K562 (cell line): ENCODE measurements at regions not wholly inside any gene's neighbourhood (a gene's known extent, or its start where the extent isn't known, plus 50 kb on each side); places are given as distances from the start of the nearest gene placed in this dataset.

Experiments
- ATAC-seq: fragments of 200-7000 bp; cut with Tn5 transposase; 3 replicates; pipeline ENCODE4 v1.9.1; 2020; ENCODE audit warnings: moderate library complexity
- BruUV-seq: library from RNA; stranded (reverse); fragments of 400-500 nt; replicated peaks from 2 replicates; lab custom pipeline; 2021; lab: Mats Ljungman, UMichigan
- CTCF ChIA-PET: fragments of 300-600 bp; formaldehyde crosslinking; extraction: SDS; loops from one replicate; lab custom pipeline; 2021; ENCODE audit warnings: low intra/inter-chr PET ratio; lab: Yijun Ruan, JAX
- POLR2A ChIA-PET: fragments of 300-600, 350-650 bp; sonication (Branson Sonifier 250); formaldehyde crosslinking; extraction: SDS; loops from one replicate; lab custom pipeline; 2021; ENCODE audit warnings: antibody characterized with exemption, inconsistent platforms; lab: Yijun Ruan, JAX
- DNase-seq, 4 experiments: peaks; one replicate each; pipeline versions ENCODE4 v3.0.0 to v3.0.0-alpha.2; 2011 to 2018; ENCODE audit warnings: low spot score in 3 of 4, mixed read lengths in 3 of 4; ENCODE audit errors: extremely low read depth in 1 of 4
- FAIRE-seq: peaks from 2 replicates; lab custom pipeline; 2011; peaks lifted over from hg19 to GRCh38; lab: Jason Lieb, UNC
- H2AFZ ChIP-seq: 2 replicates; pipeline ENCODE4 v1.6.0; 2011; ENCODE audit warnings: low read depth, low read length, control low read depth, inconsistent platforms
- H3K27ac ChIP-seq: fragments of 200-600 bp; 3 replicates; pipeline ENCODE4 v1.8.0; 2011; ENCODE audit warnings: low read depth, mild to moderate bottlenecking, control low read depth, inconsistent platforms, low read length, moderate library complexity, mixed read lengths; ENCODE audit errors: extremely low read depth
- H3K27me3 ChIP-seq, 2 experiments: fragments of 300-600 bp in 1 of 2; 2 replicates in 1 of 2; 3 replicates in 1 of 2; pipeline versions ENCODE4 v1.6.0 to v1.8.0; 2011; ENCODE audit warnings: inconsistent platforms in 2 of 2, low read length in 2 of 2, mild to moderate bottlenecking in 1 of 2, mixed read lengths in 1 of 2, moderate library complexity in 1 of 2; ENCODE audit not compliant: control insufficient read depth in 2 of 2, insufficient read depth in 2 of 2
- H3K36me3 ChIP-seq: fragments of 300-600 bp; 3 replicates; pipeline ENCODE4 v1.8.0; 2011; ENCODE audit warnings: mild to moderate bottlenecking, low read length, inconsistent platforms; ENCODE audit not compliant: control insufficient read depth, insufficient read depth
- H3K4me1 ChIP-seq, 2 experiments: fragments of 200-600 bp in 1 of 2; replicated peaks in 1 of 2; 2 replicates in 1 of 2; 3 replicates in 1 of 2; pipeline versions ENCODE4 v1.5.1 to v1.8.0; 2011; ENCODE audit warnings: inconsistent platforms in 2 of 2, low read length in 2 of 2, mild to moderate bottlenecking in 1 of 2, mixed read lengths in 1 of 2, moderate library complexity in 1 of 2; ENCODE audit not compliant: control insufficient read depth in 2 of 2, insufficient read depth in 2 of 2
- H3K4me2 ChIP-seq: 2 replicates; pipeline ENCODE4 v1.6.1; 2011; ENCODE audit warnings: low read length, control low read depth, inconsistent platforms, mixed read lengths; ENCODE audit not compliant: insufficient read depth
- H3K4me3 ChIP-seq: fragments of 200-600 bp; sonication (generic), shearing (Covaris generic); 2 replicates; pipeline ENCODE4 v1.5.1; 2016; ENCODE audit warnings: control low read depth, inconsistent platforms
- H3K79me2 ChIP-seq: fragments of 200-600 bp; 3 replicates; pipeline ENCODE4 v1.8.0; 2011; ENCODE audit warnings: low read length, inconsistent platforms; ENCODE audit not compliant: control insufficient read depth, insufficient read depth
- H3K9ac ChIP-seq, 2 experiments: 2 replicates each; pipeline versions ENCODE4 v1.6.0 to v1.6.1; 2011; ENCODE audit warnings: low read depth in 2 of 2, low read length in 2 of 2, control low read depth in 1 of 2, inconsistent platforms in 1 of 2, mild to moderate bottlenecking in 1 of 2, mixed read lengths in 1 of 2; ENCODE audit not compliant: insufficient read depth in 1 of 2
- H3K9me1 ChIP-seq: one replicate; pipeline ENCODE4 v1.6.0; 2011; ENCODE audit warnings: inconsistent platforms, mild to moderate bottlenecking, low read length, moderate library complexity; ENCODE audit not compliant: control insufficient read depth, insufficient read depth
- H3K9me3 ChIP-seq: replicated peaks from 2 replicates; pipeline ENCODE4 v1.5.1; 2011; ENCODE audit warnings: low read depth, low read length, inconsistent platforms; ENCODE audit not compliant: control insufficient read depth, insufficient read depth
- H4K20me1 ChIP-seq: replicated peaks from 2 replicates; pipeline ENCODE4 v1.6.1; 2011; ENCODE audit warnings: low read length, inconsistent platforms, mixed read lengths; ENCODE audit not compliant: control insufficient read depth, insufficient read depth
- CBX1 ChIP-seq: sonication (generic); IDR thresholded peaks from 2 replicates; pipeline ENCODE4 v1.6.1; 2016; ENCODE audit warnings: antibody characterized with exemption, low read depth, mild to moderate bottlenecking
- ESRRA ChIP-seq: fragments of 450-650 bp; IDR thresholded peaks from 2 replicates; pipeline ENCODE4 v1.6.1; 2014; ENCODE audit warnings: low read depth, mild to moderate bottlenecking, moderate library complexity, borderline replicate concordance
- HLTF ChIP-seq: fragments of 450-650 bp; IDR thresholded peaks from 2 replicates; pipeline ENCODE4 v1.6.1; 2016
- NRF1 ChIP-seq, 2 experiments: fragments of 450-650 bp; IDR thresholded peaks in 1 of 2; conservative IDR thresholded peaks in 1 of 2; 2 replicates each; pipeline ENCODE4 v1.6.1; 2014; ENCODE audit warnings: mild to moderate bottlenecking in 2 of 2
- ZC3H11A ChIP-seq: IDR thresholded peaks from 2 replicates; pipeline ENCODE4 v1.6.1; 2012; ENCODE audit warnings: low read depth, low read length, improper control_type of control experiment
- ZNF274 ChIP-seq: IDR thresholded peaks from 2 replicates; pipeline ENCODE4 v1.6.1; 2011; ENCODE audit warnings: low read depth, mild to moderate bottlenecking, low read length, moderate library complexity, borderline replicate concordance
- ZSCAN32 ChIP-seq: fragments of 450-650 bp; formaldehyde crosslinking; IDR thresholded peaks from 2 replicates; pipeline ENCODE4 v1.4.0; 2020; ENCODE audit warnings: mild to moderate bottlenecking, moderate library complexity
- WGBS: fragments of 100-300 bp; shearing (Covaris generic); methylation state at CpG from one replicate; pipeline ENCODE4 v1.1.6; 2016; ENCODE audit warnings: low coverage, mixed read lengths; ENCODE audit not compliant: insufficient coverage; ENCODE audit errors: missing lambda C conversion rate; 5-methylcytosine and 5-hydroxymethylcytosine counted together
- in situ Hi-C: fragments of 300-500 bp; cut with MboI; formaldehyde crosslinking; loops from 4 replicates; pipeline ENCODE4 v1.15.0; 2018; ENCODE audit warnings: inconsistent platforms, mixed read lengths
- intact Hi-C: fragments of 100-400 bp; cut with micrococcal nuclease; formaldehyde crosslinking; loops from 2 replicates; pipeline ENCODE4 v1.14.2; 2022
- TF ChIP-seq, protein P1 (sequence below), 2 experiments: fragments of 150-350 bp in 1 of 2; IDR thresholded peaks; 2 replicates each; pipeline ENCODE4 v1.6.1; 2012 to 2016; ENCODE audit warnings: low read depth in 2 of 2, low read length in 2 of 2, mild to moderate bottlenecking in 1 of 2, moderate library complexity in 1 of 2

DNA sequence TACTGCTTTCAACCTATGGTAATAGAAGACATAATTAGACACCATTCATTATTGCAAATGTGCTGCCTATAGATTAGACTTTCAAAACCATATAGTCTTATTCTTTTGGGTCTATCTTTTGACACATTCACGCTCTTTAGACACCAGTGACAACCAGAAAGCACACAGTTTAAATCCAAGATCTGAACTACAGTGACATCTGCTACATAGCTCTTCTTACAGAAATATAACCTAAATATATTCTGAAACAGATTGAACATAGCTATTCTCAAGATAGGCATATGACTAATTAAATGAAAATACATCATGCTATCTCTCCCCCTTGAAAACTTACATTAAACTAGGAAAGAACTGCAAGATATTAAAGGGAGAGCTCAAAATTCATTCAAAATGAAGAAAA is 514.2 kb upstream of the SLITRK6 start:
- H2AFZ ChIP-seq = no peak overlapping the region
- no peaks in the 10 kb centered on the region for H3K27me3 ChIP-seq
- intact Hi-C loops (no loop called here), in situ Hi-C loops (no loop called here)
- no peak for FAIRE-seq
- H3K9me1 ChIP-seq = no peaks in the 10 kb centered on the region
- DNase-seq = no peak
- no peak overlapping the region for H3K4me3 ChIP-seq
- no peak overlapping the region for H3K9ac ChIP-seq
- TF ChIP-seq ZNF274 (no peak), ZC3H11A (no peak), ESRRA (no peak), HLTF (no peak), CBX1 (no peak)
- ChIA-PET CTCF (no interaction called here), POLR2A (no interaction called here)
- H3K27ac ChIP-seq = no peak overlapping the region
- no peaks in the 10 kb centered on the region for H3K79me2 ChIP-seq
- no peaks in the 10 kb centered on the region for H3K4me1 ChIP-seq
- no peak for ATAC-seq
- no TSS peak for BruUV-seq
- H3K36me3 ChIP-seq = no peaks in the 10 kb centered on the region
- no peak overlapping the region for H3K4me2 ChIP-seq
- WGBS = 0% methylated on average over 1 of the region's 1 CpG
- no peaks in the 10 kb centered on the region for H3K9me3 ChIP-seq
- H4K20me1 ChIP-seq = no peaks in the 10 kb centered on the region

DNA sequence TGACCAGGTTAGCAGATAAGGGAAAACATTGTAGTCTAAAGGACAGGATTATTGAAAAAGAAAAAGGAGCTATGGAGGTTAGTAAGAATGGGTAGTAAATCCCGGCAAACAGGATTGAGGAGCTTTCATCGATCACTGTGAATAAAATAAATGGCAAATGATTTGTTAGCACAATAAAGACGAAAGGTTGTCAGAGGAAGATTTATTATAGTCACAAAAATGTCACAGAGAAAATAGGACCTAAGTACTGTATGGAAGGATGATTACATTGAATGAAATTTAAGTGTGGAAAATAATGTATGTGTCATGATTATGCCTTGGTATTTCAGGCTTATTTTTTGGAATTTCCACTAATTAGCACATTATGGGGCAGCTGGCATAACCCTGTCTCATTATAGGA is 519.2 kb upstream of the SLITRK6 start:
- H2AFZ ChIP-seq = no peak overlapping the region
- TF ChIP-seq, protein P1, sequence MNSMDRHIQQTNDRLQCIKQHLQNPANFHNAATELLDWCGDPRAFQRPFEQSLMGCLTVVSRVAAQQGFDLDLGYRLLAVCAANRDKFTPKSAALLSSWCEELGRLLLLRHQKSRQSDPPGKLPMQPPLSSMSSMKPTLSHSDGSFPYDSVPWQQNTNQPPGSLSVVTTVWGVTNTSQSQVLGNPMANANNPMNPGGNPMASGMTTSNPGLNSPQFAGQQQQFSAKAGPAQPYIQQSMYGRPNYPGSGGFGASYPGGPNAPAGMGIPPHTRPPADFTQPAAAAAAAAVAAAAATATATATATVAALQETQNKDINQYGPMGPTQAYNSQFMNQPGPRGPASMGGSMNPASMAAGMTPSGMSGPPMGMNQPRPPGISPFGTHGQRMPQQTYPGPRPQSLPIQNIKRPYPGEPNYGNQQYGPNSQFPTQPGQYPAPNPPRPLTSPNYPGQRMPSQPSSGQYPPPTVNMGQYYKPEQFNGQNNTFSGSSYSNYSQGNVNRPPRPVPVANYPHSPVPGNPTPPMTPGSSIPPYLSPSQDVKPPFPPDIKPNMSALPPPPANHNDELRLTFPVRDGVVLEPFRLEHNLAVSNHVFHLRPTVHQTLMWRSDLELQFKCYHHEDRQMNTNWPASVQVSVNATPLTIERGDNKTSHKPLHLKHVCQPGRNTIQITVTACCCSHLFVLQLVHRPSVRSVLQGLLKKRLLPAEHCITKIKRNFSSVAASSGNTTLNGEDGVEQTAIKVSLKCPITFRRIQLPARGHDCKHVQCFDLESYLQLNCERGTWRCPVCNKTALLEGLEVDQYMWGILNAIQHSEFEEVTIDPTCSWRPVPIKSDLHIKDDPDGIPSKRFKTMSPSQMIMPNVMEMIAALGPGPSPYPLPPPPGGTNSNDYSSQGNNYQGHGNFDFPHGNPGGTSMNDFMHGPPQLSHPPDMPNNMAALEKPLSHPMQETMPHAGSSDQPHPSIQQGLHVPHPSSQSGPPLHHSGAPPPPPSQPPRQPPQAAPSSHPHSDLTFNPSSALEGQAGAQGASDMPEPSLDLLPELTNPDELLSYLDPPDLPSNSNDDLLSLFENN (IDR thresholded peaks at IDR 0.05; ENCODE audit: low read depth in 2 of 2, low read length in 2 of 2) = no peak
- TF ChIP-seq NRF1 (conservative IDR thresholded peaks at IDR 0.05 in 1 of 2, IDR thresholded peaks at IDR 0.05 in 1 of 2) (no peak), ZSCAN32 (CRISPR knock-in tag) (no peak)
- TF ChIP-seq, all 486 proteins: peak for 0
- Histone ChIP-seq H3K4me3 (no peak overlapping the region), H3K4me2 (no peak overlapping the region), H3K4me1 (no peaks in the 10 kb centered on the region), H3K9me3 (no peaks in the 10 kb centered on the region), H3K36me3 (no peaks in the 10 kb centered on the region), H3K27ac (no peak overlapping the region), H3K27me3 (no peaks in the 10 kb centered on the region), H4K20me1 (no peaks in the 10 kb centered on the region), H3K9ac (no peak overlapping the region), H3K79me2 (no peaks in the 10 kb centered on the region), H3K9me1 (no peaks in the 10 kb centered on the region)
- intact Hi-C loops (no loop called here), in situ Hi-C loops (no loop called here)
- ChIA-PET CTCF (no interaction called here), POLR2A (no interaction called here)
- no peak for ATAC-seq
- no peak for FAIRE-seq
- no peak for DNase-seq
- BruUV-seq = no TSS peak
- WGBS = 6% methylated on average over 3 of the region's 3 CpGs
